ENCODE measurements at regions not wholly inside any gene's neighbourhood (a gene's known extent, or its start where the extent isn't known, plus 50 kb on each side); places are given as distances from the start of the nearest gene placed in this dataset.
A peak's percentile ranks its signal among the peaks of the same experiment; 100 is the strongest.

DNA sequence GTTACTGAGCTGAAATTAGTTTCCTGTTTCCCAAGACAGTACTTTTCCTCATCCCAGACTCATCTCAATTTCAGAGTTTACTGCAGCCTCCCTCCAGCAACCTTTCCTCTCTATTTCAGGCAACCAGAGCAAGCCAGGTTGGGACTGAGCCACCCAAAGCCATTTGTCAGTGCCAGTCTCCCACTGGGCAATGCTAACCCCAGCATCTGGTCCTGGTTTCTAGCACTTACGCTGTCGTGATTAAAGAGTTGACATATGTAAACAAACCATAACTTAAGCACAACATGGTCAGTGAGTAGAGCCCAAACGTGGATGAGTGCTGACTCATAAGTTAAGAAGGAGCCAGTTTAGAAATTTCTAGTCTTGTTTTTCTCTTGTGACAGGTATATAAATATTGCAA lies 119.6 kb upstream of the BLID start:
- Histone ChIP-seq H3K9me3 (ENCODE audit: control insufficient read depth, insufficient read depth, low read length) (no peaks in the 10 kb centered on the region), H3K36me3 (ENCODE audit: control insufficient read depth, insufficient read depth, low read length) (peaks cover 7% of the 10 kb centered on the region; the same call in 1 of the 2 replicates), H3K4ac (ENCODE audit: low read depth, low read length) (peak overlapping the region; percentile 80), H3K27ac (ENCODE audit: insufficient read depth, low read length) (peak overlapping the region; percentile 88; the same call in 1 of the 2 replicates), H3K56ac (ENCODE audit: extremely low read depth, insufficient read depth, low read length) (peak overlapping the region; percentile 85), H3K4me2 (ENCODE audit: low read depth, low read length) (no peak overlapping the region; the same call in 1 of the 2 replicates), H3K14ac (replicated peaks; ENCODE audit: low read depth, low read length) (peak overlapping the region; percentile 35; the same call in 1 of the 2 replicates), H2AK5ac (ENCODE audit: low read depth, low read length) (no peak overlapping the region), H4K91ac (ENCODE audit: insufficient read depth, low read depth, low read length) (peak overlapping the region; percentile 89), H3K4me1 (ENCODE audit: control insufficient read depth, insufficient read depth, low read length) (peaks cover 9% of the 10 kb centered on the region), H3K4me3 (ENCODE audit: insufficient read depth, low read depth, low read length) (no peak overlapping the region), H2AK9ac (replicated peaks; ENCODE audit: low read depth, low read length, poor library complexity) (no peak overlapping the region), H3K9me1 (ENCODE audit: insufficient read depth, low read length) (peaks cover 3% of the 10 kb centered on the region; the same call in 1 of the 2 replicates), H4K8ac (ENCODE audit: low read depth in 2 of 2, low read length in 2 of 2) (peak overlapping the region; percentile 11 to 74; a peak in 2 of 4 replicates), H4K5ac (ENCODE audit: low read depth, low read length) (no peak overlapping the region), H4K20me1 (ENCODE audit: insufficient read depth, low read length) (no peaks in the 10 kb centered on the region), H3K23ac (ENCODE audit: low read depth, low read length) (peak overlapping the region; percentile 69), H2BK20ac (ENCODE audit: low read depth, low read length) (peak overlapping the region; percentile 87), H2BK5ac (ENCODE audit: low read depth, low read length, poor library complexity, severe bottlenecking) (peak overlapping the region; percentile 85), H3K27me3 (ENCODE audit: control insufficient read depth, insufficient read depth, low read length) (no peaks in the 10 kb centered on the region), H2BK15ac (ENCODE audit: low read depth, low read length) (0 out of 3 replicates have a peak overlapping the region, but pooled peaks have one; percentile 11), H2AFZ (replicated peaks; ENCODE audit: low read length, poor library complexity) (no peak overlapping the region), H3K18ac (ENCODE audit: low read depth, low read length) (peak overlapping the region; percentile 64; the same call in 1 of the 2 replicates), H3K79me1 (ENCODE audit: low read depth in 1 of 2, low read length in 2 of 2) (no peaks in the 10 kb centered on the region), H2BK120ac (ENCODE audit: low read depth, low read length) (peak overlapping the region; percentile 93), H3K9ac (ENCODE audit: low read depth, low read length) (no peak overlapping the region)
- WGBS, 2 experiments (ENCODE audit: extremely low coverage in 2 of 2, insufficient read length in 1 of 2), result no CpG with 5 or more reads among the region's 3 CpGs
- intact Hi-C loops (cut with micrococcal nuclease) (loop anchor here (5.0 kb wide), 1 partner anchor 52 kb away; no protein-coding TSS in a partner anchor), dilution Hi-C loops (cut with HindIII; ENCODE audit: low sequenced_read_pairs, unreplicated experiment) (no loop called here), in situ Hi-C loops (cut with MboI; ENCODE audit: low sequenced_read_pairs) (no loop called here)
- ATAC-seq (ENCODE audit: low read depth), result peak; percentile 81
- BruUV-seq (replicated peaks), result no TSS peak
- peak; percentile 64 for TF ChIP-seq RCOR1 (IDR thresholded peaks at IDR 0.05; ENCODE audit: insufficient replicate concordance, low read length)
- no peak for TF ChIP-seq POLR2A (IDR thresholded peaks at IDR 0.05; ENCODE audit: low read depth, low read length)
- TF ChIP-seq BHLHE40 (IDR thresholded peaks at IDR 0.05; ENCODE audit: low read depth, low read length), result peak; percentile 69
- peak; percentile 79 for TF ChIP-seq FOS (IDR thresholded peaks at IDR 0.05; ENCODE audit: low read depth, low read length)
- TF ChIP-seq MAFK (IDR thresholded peaks at IDR 0.05; ENCODE audit: low read depth, low read length), result peak; percentile 25; the same call in 1 of the 2 replicates
- CTCF ChIA-PET, result no interaction called here
- POLR2A ChIA-PET (ENCODE audit: unreplicated experiment), result interaction anchor here (1.0 kb wide), 1 partner anchor 20 kb away, joined by 3 read pairs; no protein-coding TSS in a partner anchor
- peak; percentile 96 for DNase-seq
